CD4-positive, alpha-beta T cell (primary cell): ENCODE measurements at regions not wholly inside any gene's neighbourhood (a gene's known extent, or its start where the extent isn't known, plus 50 kb on each side); places are given as distances from the start of the nearest gene placed in this dataset.

Source experiments
- ATAC-seq: fragments of 200-7000 bp; cut with Tn5 transposase; one replicate; pipeline ENCODE4 v1.10.0; 2022; ENCODE audit warnings: mild to moderate bottlenecking; ENCODE audit not compliant: poor library complexity
- CTCF ChIA-PET: fragments of 350-600 bp; sonication (Branson Sonifier 250); formaldehyde crosslinking; loops from one replicate; lab custom pipeline; 2021; ENCODE audit warnings: antibody characterized with exemption, inconsistent platforms; lab: Charles Lee
- POLR2A ChIA-PET: fragments of 350-600 bp; sonication (Branson Sonifier 250); formaldehyde crosslinking; loops from one replicate; lab custom pipeline; 2021; ENCODE audit warnings: antibody characterized with exemption, inconsistent platforms; lab: Charles Lee
- DNase-seq, 14 experiments: peaks; one replicate each; pipeline ENCODE4 v3.0.0-alpha.2; 2013 to 2020; ENCODE audit warnings: mixed read lengths in 2 of 14
- H3K27ac ChIP-seq, 2 donors: one replicate each; pipeline versions ENCODE4 v1.5.1 to v1.7.0; 2013; ENCODE audit warnings: low read length in 2 of 2, low read depth in 1 of 2, mild to moderate bottlenecking in 1 of 2
- H3K27me3 ChIP-seq, 2 experiments: 1 replicate in 1 of 2; 2 replicates in 1 of 2; pipeline versions ENCODE4 v1.6.1 to v1.7.0; 2013; ENCODE audit warnings: low read length in 2 of 2, control low read depth in 1 of 2, mild to moderate bottlenecking in 1 of 2, moderate library complexity in 1 of 2; ENCODE audit not compliant: insufficient read depth in 2 of 2, control insufficient read depth in 1 of 2
- H3K36me3 ChIP-seq: one replicate; pipeline ENCODE4 v1.6.1; 2013; ENCODE audit warnings: low read length, control low read depth; ENCODE audit not compliant: insufficient read depth
- H3K4me1 ChIP-seq: one replicate; pipeline ENCODE4 v1.6.1; 2013; ENCODE audit warnings: low read length, control low read depth; ENCODE audit not compliant: insufficient read depth
- H3K4me3 ChIP-seq: one replicate; pipeline ENCODE4 v1.5.1; 2013; ENCODE audit warnings: mild to moderate bottlenecking, low read length, moderate library complexity
- H3K9me3 ChIP-seq, 2 experiments: 1 replicate in 1 of 2; 2 replicates in 1 of 2; pipeline versions ENCODE4 v1.6.1 to v1.7.0; 2013; ENCODE audit warnings: low read length in 2 of 2, mild to moderate bottlenecking in 2 of 2, control low read depth in 1 of 2, moderate library complexity in 1 of 2; ENCODE audit not compliant: control insufficient read depth in 1 of 2, insufficient read depth in 1 of 2
- H3K27ac Mint-ChIP-seq: one replicate; pipeline ENCODE4 v1.8.0; 2020; ENCODE audit warnings: mixed read lengths
- H3K27me3 Mint-ChIP-seq: one replicate; pipeline ENCODE4 v1.8.0; 2021; ENCODE audit warnings: mixed read lengths
- H3K36me3 Mint-ChIP-seq: one replicate; pipeline ENCODE4 v1.8.0; 2021; ENCODE audit warnings: low read depth, mixed read lengths
- H3K4me1 Mint-ChIP-seq: one replicate; pipeline ENCODE4 v1.8.0; 2021; ENCODE audit warnings: low read depth, mixed read lengths
- H3K4me3 Mint-ChIP-seq: one replicate; pipeline ENCODE4 v1.8.0; 2020; ENCODE audit warnings: mild to moderate bottlenecking, mixed read lengths
- H3K9me3 Mint-ChIP-seq: one replicate; pipeline ENCODE4 v1.8.0; 2020; ENCODE audit warnings: mixed read lengths
- CTCF ChIP-seq: fragments of 200-600 bp; IDR thresholded peaks from one replicate; pipeline ENCODE4 v1.8.0; 2022; ENCODE audit warnings: antibody characterized with exemption, mild to moderate bottlenecking
- intact Hi-C, 2 experiments: fragments of 100-400 bp; cut with DNase I in 1 of 2; cut with micrococcal nuclease in 1 of 2; formaldehyde crosslinking; loops; one replicate each; pipeline versions ENCODE4 v1.15.1 to v1.9.0; 2023 to 2025; cut with DNase I, micrococcal nuclease

- Histone ChIP-seq H3K36me3 (no peaks in the 10 kb centered on the region), H3K27ac (no peak overlapping the region), H3K4me3 (no peak overlapping the region), H3K9me3 (no peaks in the 10 kb centered on the region), H3K4me1 (no peaks in the 10 kb centered on the region), H3K27me3 (no peaks in the 10 kb centered on the region)
- ATAC-seq (no peak), DNase-seq (no peak)
- no peak for TF ChIP-seq CTCF
- ChIA-PET CTCF (no interaction called here), POLR2A (no interaction called here)
- no peaks in the 10 kb centered on the region for H3K9me3 Mint-ChIP-seq
- H3K27ac Mint-ChIP-seq = no peak overlapping the region
- intact Hi-C loops = no loop called here
- no peaks in the 10 kb centered on the region for H3K36me3 Mint-ChIP-seq
- H3K27me3 Mint-ChIP-seq = no peaks in the 10 kb centered on the region
- H3K4me1 Mint-ChIP-seq = no peaks in the 10 kb centered on the region
- H3K4me3 Mint-ChIP-seq = no peak overlapping the region
Measured at GRCh38 chr3:3504686-3505085, 294.5 kb upstream of the LRRN1 start.

GRCh38 chr3:3503411-3503810 lies 295.8 kb upstream of the LRRN1 start:
- Mint-ChIP-seq H3K4me1 (no peaks in the 10 kb centered on the region), H3K4me3 (no peak overlapping the region), H3K36me3 (no peaks in the 10 kb centered on the region), H3K9me3 (no peaks in the 10 kb centered on the region), H3K27ac (no peak overlapping the region), H3K27me3 (no peaks in the 10 kb centered on the region)
- Histone ChIP-seq H3K9me3 (no peaks in the 10 kb centered on the region), H3K27ac (no peak overlapping the region), H3K36me3 (no peaks in the 10 kb centered on the region), H3K4me3 (no peak overlapping the region), H3K27me3 (no peaks in the 10 kb centered on the region), H3K4me1 (no peaks in the 10 kb centered on the region)
- intact Hi-C loops = no loop called here
- ATAC-seq = no peak
- DNase-seq = no peak
- TF ChIP-seq CTCF = no peak
- ChIA-PET POLR2A (interaction anchor here (0.6 kb wide), 1 partner anchor 719 kb away, joined by 3 read pairs; no protein-coding TSS in a partner anchor), CTCF (no interaction called here)

GRCh38 chr3:3499987-3500386 lies 299.2 kb upstream of the LRRN1 start:
- ATAC-seq = no peak
- no peak overlapping the region for H3K27ac Mint-ChIP-seq

More at GRCh38 chr3:3499987-3500386, 299.2 kb upstream of the LRRN1 start:
- H3K27me3 ChIP-seq = no peaks in the 10 kb centered on the region
- Mint-ChIP-seq H3K27me3 (no peaks in the 10 kb centered on the region), H3K4me3 (no peak overlapping the region), H3K9me3 (no peaks in the 10 kb centered on the region), H3K36me3 (no peaks in the 10 kb centered on the region), H3K4me1 (no peaks in the 10 kb centered on the region)
- no peaks in the 10 kb centered on the region for H3K36me3 ChIP-seq
- no peak overlapping the region for H3K4me3 ChIP-seq
- intact Hi-C loops = no loop called here
- no peaks in the 10 kb centered on the region for H3K4me1 ChIP-seq
- no peaks in the 10 kb centered on the region for H3K9me3 ChIP-seq
- ChIA-PET POLR2A (no interaction called here), CTCF (no interaction called here)
- no peak for TF ChIP-seq CTCF
- no peak overlapping the region for H3K27ac ChIP-seq
- no peak for DNase-seq
